22Rv1 (cell line): ENCODE measurements at regions not wholly inside any gene's neighbourhood (a gene's known extent, or its start where the extent isn't known, plus 50 kb on each side); places are given as distances from the start of the nearest gene placed in this dataset.

ENCODE experiments used
- CTCF ChIP-seq: fragments of 450-650 bp; IDR thresholded peaks from 2 replicates; pipeline ENCODE4 v1.5.1; 2017; ENCODE audit warnings: mild to moderate bottlenecking
- ZFX ChIP-seq: fragments of 450-650 bp; IDR thresholded peaks from 2 replicates; pipeline ENCODE4 v1.6.1; 2017; ENCODE audit warnings: antibody characterized with exemption, borderline replicate concordance

GRCh38 chr3:176554791-176555654 is 642.3 kb downstream of the TBL1XR1 start:
- TF ChIP-seq CTCF, result no peak
- no peak for TF ChIP-seq ZFX
